ENCODE measurements at regions not wholly inside any gene's neighbourhood (a gene's known extent, or its start where the extent isn't known, plus 50 kb on each side); places are given as distances from the start of the nearest gene placed in this dataset.

GRCh38 chr9:28163619-28164018 lies 590.3 kb upstream of the C9orf72 start:
- intact Hi-C loops (cut with micrococcal nuclease): no loop called here
- no peaks in the 10 kb centered on the region for H3K4me1 ChIP-seq (replicated peaks in 1 of 2; ENCODE audit: control insufficient read depth in 2 of 2, insufficient read depth in 2 of 2, low read length in 2 of 2)
- H3K27me3 ChIP-seq (ENCODE audit: control insufficient read depth in 2 of 2, insufficient read depth in 2 of 2, low read length in 2 of 2): no peaks in the 10 kb centered on the region
- FAIRE-seq: no peak
- no peaks in the 10 kb centered on the region for H3K36me3 ChIP-seq (ENCODE audit: control insufficient read depth, insufficient read depth, low read length)
- H3K27ac ChIP-seq (ENCODE audit: extremely low read depth, low read depth, low read length): no peak overlapping the region
- H3K4me3 ChIP-seq: no peak overlapping the region
- no peaks in the 10 kb centered on the region for H4K20me1 ChIP-seq (replicated peaks; ENCODE audit: control insufficient read depth, insufficient read depth, low read length)
- H3K9me3 ChIP-seq (replicated peaks; ENCODE audit: control insufficient read depth, insufficient read depth, low read depth, low read length): no peaks in the 10 kb centered on the region
- no TSS peak for BruUV-seq (replicated peaks)
- no peaks in the 10 kb centered on the region for H3K79me2 ChIP-seq (ENCODE audit: control insufficient read depth, insufficient read depth, low read length)
- no peak overlapping the region for H2AFZ ChIP-seq (ENCODE audit: low read depth, low read length)
- in situ Hi-C loops (cut with MboI): no loop called here
- H3K9me1 ChIP-seq (ENCODE audit: control insufficient read depth, insufficient read depth, low read length): no peaks in the 10 kb centered on the region
- POLR2A ChIA-PET: no interaction called here
- no peak for TF ChIP-seq CREBBP (IDR thresholded peaks at IDR 0.05; ENCODE audit: low read depth, low read length)
- TF ChIP-seq, protein P1, sequence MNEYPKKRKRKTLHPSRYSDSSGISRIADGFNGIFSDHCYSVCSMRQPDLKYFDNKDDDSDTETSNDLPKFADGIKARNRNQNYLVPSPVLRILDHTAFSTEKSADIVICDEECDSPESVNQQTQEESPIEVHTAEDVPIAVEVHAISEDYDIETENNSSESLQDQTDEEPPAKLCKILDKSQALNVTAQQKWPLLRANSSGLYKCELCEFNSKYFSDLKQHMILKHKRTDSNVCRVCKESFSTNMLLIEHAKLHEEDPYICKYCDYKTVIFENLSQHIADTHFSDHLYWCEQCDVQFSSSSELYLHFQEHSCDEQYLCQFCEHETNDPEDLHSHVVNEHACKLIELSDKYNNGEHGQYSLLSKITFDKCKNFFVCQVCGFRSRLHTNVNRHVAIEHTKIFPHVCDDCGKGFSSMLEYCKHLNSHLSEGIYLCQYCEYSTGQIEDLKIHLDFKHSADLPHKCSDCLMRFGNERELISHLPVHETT (CRISPR knock-in tag; conservative IDR thresholded peaks at IDR 0.05 in 1 of 2, IDR thresholded peaks at IDR 0.05 in 1 of 2): no peak
- TF ChIP-seq, protein P2, sequence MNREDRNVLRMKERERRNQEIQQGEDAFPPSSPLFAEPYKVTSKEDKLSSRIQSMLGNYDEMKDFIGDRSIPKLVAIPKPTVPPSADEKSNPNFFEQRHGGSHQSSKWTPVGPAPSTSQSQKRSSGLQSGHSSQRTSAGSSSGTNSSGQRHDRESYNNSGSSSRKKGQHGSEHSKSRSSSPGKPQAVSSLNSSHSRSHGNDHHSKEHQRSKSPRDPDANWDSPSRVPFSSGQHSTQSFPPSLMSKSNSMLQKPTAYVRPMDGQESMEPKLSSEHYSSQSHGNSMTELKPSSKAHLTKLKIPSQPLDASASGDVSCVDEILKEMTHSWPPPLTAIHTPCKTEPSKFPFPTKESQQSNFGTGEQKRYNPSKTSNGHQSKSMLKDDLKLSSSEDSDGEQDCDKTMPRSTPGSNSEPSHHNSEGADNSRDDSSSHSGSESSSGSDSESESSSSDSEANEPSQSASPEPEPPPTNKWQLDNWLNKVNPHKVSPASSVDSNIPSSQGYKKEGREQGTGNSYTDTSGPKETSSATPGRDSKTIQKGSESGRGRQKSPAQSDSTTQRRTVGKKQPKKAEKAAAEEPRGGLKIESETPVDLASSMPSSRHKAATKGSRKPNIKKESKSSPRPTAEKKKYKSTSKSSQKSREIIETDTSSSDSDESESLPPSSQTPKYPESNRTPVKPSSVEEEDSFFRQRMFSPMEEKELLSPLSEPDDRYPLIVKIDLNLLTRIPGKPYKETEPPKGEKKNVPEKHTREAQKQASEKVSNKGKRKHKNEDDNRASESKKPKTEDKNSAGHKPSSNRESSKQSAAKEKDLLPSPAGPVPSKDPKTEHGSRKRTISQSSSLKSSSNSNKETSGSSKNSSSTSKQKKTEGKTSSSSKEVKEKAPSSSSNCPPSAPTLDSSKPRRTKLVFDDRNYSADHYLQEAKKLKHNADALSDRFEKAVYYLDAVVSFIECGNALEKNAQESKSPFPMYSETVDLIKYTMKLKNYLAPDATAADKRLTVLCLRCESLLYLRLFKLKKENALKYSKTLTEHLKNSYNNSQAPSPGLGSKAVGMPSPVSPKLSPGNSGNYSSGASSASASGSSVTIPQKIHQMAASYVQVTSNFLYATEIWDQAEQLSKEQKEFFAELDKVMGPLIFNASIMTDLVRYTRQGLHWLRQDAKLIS (CRISPR knock-in tag; IDR thresholded peaks at IDR 0.05): no peak
- 0% methylated on average over 2 of the region's 3 CpGs for WGBS (ENCODE audit: insufficient coverage, low coverage, missing lambda C conversion rate)
- H3K9ac ChIP-seq (ENCODE audit: insufficient read depth in 1 of 2, low read depth in 2 of 2, low read length in 2 of 2): no peak overlapping the region
- ATAC-seq: no peak
- H3K4me2 ChIP-seq (ENCODE audit: insufficient read depth, low read length): no peak overlapping the region
- CTCF ChIA-PET (ENCODE audit: low intra/inter-chr PET ratio): no interaction called here
- no peak for DNase-seq (ENCODE audit: extremely low read depth in 1 of 4, low spot score in 3 of 4)

Measured in K562 (cell line).